Body of pancreas (tissue), 4 donors: ENCODE measurements at regions not wholly inside any gene's neighbourhood (a gene's known extent, or its start where the extent isn't known, plus 50 kb on each side); places are given as distances from the start of the nearest gene placed in this dataset.

Source experiments
- ATAC-seq: fragments of 150-250 bp; one replicate; pipeline ENCODE4 v1.9.1; 2016
- DNase-seq, 4 donors: peaks; one replicate each; pipeline ENCODE4 v3.0.0-alpha.2; 2019
- H3K27ac ChIP-seq, 4 donors: fragments of 200-600 bp; sonication (generic); 1 replicate in 3 of 4; 2 replicates in 1 of 4; pipeline versions ENCODE4 v1.5.1 to v1.6.1; 2016 to 2019; ENCODE audit warnings: mild to moderate bottlenecking in 1 of 4, mixed read lengths in 1 of 4, moderate library complexity in 1 of 4
- H3K27me3 ChIP-seq, 2 donors: fragments of 200-600 bp; sonication (generic); one replicate each; pipeline ENCODE4 v1.6.0; 2016; ENCODE audit warnings: mild to moderate bottlenecking in 1 of 2
- H3K36me3 ChIP-seq, 2 donors: fragments of 200-600 bp; sonication (generic); replicated peaks in 1 of 2; 2 replicates each; pipeline ENCODE4 v1.5.1; 2016; ENCODE audit warnings: low read depth in 2 of 2; ENCODE audit not compliant: insufficient read depth in 1 of 2
- H3K4me1 ChIP-seq: fragments of 200-600 bp; sonication (generic); one replicate; pipeline ENCODE4 v1.6.0; 2016
- H3K4me3 ChIP-seq, 2 donors: fragments of 200-600 bp; sonication (generic); 1 replicate in 1 of 2; 2 replicates in 1 of 2; pipeline ENCODE4 v1.5.1; 2016 to 2019
- H3K9me3 ChIP-seq, 3 donors: fragments of 200-600 bp; sonication (generic); 1 replicate in 2 of 3; 2 replicates in 1 of 3; pipeline ENCODE4 v1.5.1; 2016
- CTCF ChIP-seq, 7 experiments: fragments of 450-650 bp in 4 of 7; fragments of 200-600 bp in 3 of 7; sonication (generic) in 3 of 7; IDR thresholded peaks; one replicate each; pipeline ENCODE4 v1.5.1; 2016 to 2019; ENCODE audit warnings: antibody characterized with exemption in 7 of 7
- POLR2A ChIP-seq, 3 donors: fragments of 450-650 bp; IDR thresholded peaks; one replicate each; pipeline ENCODE4 v1.6.1; 2016; ENCODE audit warnings: antibody characterized with exemption in 3 of 3, mild to moderate bottlenecking in 2 of 3
- WGBS, 2 donors: methylation state at CpG; one replicate each; pipeline ENCODE4 v1.1.5; 2017; 5-methylcytosine and 5-hydroxymethylcytosine counted together
- intact Hi-C: fragments of 100-400 bp; cut with DNase I; formaldehyde crosslinking; loops from one replicate; pipeline ENCODE4 v1.15.1; 2023

DNA sequence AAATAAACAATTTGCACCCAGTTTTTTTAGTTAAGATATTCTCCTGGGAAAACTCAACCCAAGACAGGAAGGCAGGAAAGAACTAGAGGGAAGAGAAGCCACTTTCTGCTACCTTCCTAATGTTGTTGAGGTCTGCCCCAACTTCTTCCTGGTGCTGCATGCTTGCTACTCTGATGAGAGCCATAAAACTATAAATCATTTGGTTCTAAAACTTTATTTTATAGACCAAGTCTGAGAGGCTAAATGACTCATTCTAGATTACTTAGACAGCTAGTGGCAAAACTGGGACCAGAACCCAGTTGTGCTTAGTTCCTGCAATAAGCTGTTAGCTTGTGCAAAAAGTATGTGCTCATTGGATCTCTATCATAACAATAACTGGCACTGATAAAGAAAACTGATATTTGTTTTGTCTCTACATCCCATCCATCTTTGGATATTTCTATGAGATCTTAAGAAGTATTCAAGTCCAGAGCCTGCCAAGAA lies 344.9 kb upstream of the SLC14A2 start:
- no peaks in the 10 kb centered on the region for H3K9me3 ChIP-seq
- peaks cover 6% of the 10 kb centered on the region for H3K4me1 ChIP-seq
- intact Hi-C loops: no loop called here
- H3K4me3 ChIP-seq: no peak overlapping the region
- no peak for ATAC-seq
- no peaks in the 10 kb centered on the region for H3K27me3 ChIP-seq
- no peak for DNase-seq
- H3K36me3 ChIP-seq: no peaks in the 10 kb centered on the region
- no peak overlapping the region for H3K27ac ChIP-seq
- TF ChIP-seq CTCF (IDR thresholded peaks at IDR 0.05) (no peak), POLR2A (IDR thresholded peaks at IDR 0.05) (no peak)

DNA sequence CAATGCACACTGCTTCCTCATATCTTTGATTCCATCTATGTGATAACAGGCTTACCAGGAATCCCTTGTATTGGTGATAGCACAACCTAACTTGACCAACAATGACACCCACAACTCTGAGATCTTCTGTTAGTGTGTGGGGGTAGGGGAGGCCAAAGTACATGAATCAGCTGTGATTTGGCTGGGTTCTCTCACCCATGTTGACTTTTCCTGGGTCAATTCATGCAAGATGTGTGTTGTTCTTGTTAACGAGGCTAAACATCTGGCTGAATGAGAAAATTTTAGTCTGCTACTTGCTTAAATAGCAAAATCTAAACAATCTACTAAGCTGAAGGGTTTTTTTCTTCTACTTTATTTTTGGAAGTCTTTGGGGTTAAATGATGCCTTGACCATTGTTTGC lies 341.2 kb upstream of the SLC14A2 start:
- TF ChIP-seq POLR2A (IDR thresholded peaks at IDR 0.05): no peak
- TF ChIP-seq CTCF (IDR thresholded peaks at IDR 0.05): no peak
- H3K27ac ChIP-seq: no peak overlapping the region
- 16 to 26% methylated on average over 1 of the region's 1 CpG for WGBS, 2 donors
- peaks cover 6% of the 10 kb centered on the region for H3K4me1 ChIP-seq
- no peaks in the 10 kb centered on the region for H3K9me3 ChIP-seq
- H3K4me3 ChIP-seq: no peak overlapping the region
- intact Hi-C loops: no loop called here
- no peaks in the 10 kb centered on the region for H3K27me3 ChIP-seq
- no peak for ATAC-seq
- no peaks in the 10 kb centered on the region for H3K36me3 ChIP-seq
- DNase-seq: peak in 2 of 4 donors; percentile 34 to 46

DNA sequence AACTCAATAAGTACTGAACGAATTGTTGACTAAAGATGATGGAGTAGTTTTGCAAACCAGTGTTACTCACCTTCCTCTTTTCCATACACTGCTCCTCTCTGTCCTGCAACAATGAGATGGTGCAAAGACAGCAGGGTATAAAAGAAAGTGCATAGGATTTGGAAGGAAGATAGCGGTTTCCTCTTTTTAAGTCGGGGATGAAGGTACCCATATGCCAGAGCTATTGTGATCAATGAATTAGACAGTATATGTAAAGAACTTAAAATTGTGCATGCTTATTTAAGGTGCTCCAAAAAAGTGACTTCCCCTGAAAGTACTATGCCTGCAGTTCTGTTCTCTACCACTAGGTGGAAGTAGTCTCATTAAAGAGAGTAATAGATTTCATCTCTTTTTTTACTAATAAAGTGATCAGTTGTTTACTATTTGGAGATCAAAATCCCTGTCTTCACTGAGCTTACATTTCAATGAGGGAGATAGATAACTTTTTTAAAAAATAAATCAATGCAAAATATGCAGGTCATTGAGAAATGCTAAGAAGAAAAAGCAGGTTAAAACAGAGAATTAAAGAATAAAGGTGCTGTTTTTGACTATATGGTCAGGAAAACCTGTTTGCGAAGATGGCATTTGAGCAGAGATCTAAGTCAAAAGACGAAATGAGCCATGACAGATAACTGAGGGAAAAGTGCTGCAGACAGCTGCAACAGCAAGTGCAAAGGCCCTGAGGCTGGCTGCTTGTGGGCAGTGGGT lies 339.7 kb upstream of the SLC14A2 start:
- WGBS, 2 donors: 70 to 79% methylated on average over 5 of the region's 5 CpGs

DNA sequence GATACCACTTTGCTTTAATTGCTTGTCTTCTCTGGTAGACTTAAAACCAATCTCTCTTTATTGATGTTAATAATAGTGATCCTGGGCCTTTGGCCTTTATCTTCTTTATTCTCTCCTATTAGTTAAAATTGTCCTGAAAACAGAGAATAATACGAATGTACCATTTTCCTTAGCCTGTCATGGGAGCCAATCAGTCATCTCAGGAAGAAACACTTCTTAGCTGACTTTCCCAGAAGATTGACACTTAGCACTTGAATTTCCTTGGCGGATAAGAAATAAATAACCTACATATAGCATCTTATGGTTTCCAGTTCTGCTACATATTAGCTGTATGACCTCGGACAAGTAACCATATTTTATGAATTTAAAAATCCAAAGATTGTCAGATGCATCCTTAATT lies 338.4 kb upstream of the SLC14A2 start:
- intact Hi-C loops: no loop called here
- H3K27ac ChIP-seq: no peak overlapping the region
- H3K36me3 ChIP-seq: no peaks in the 10 kb centered on the region
- peaks cover 6% of the 10 kb centered on the region for H3K4me1 ChIP-seq
- TF ChIP-seq POLR2A (IDR thresholded peaks at IDR 0.05): no peak
- TF ChIP-seq CTCF (IDR thresholded peaks at IDR 0.05): no peak
- H3K4me3 ChIP-seq: no peak overlapping the region
- DNase-seq (no peak), ATAC-seq (no peak)
- no peaks in the 10 kb centered on the region for H3K9me3 ChIP-seq
- H3K27me3 ChIP-seq: no peaks in the 10 kb centered on the region
- WGBS, 2 donors: 77 to 95% methylated on average over 3 of the region's 3 CpGs

More for the DNA sequence above, 339.7 kb upstream of the SLC14A2 start:
- H3K36me3 ChIP-seq: no peaks in the 10 kb centered on the region
- TF ChIP-seq CTCF (IDR thresholded peaks at IDR 0.05) (peak in 6 of 7 experiments; percentile 41 to 86 (median 63)), POLR2A (IDR thresholded peaks at IDR 0.05) (no peak)
- no peak overlapping the region for H3K27ac ChIP-seq
- no peak overlapping the region for H3K4me3 ChIP-seq
- no peaks in the 10 kb centered on the region for H3K9me3 ChIP-seq
- intact Hi-C loops: no loop called here
- peaks cover 6% of the 10 kb centered on the region for H3K4me1 ChIP-seq
- DNase-seq: no peak
- ATAC-seq: no peak
- no peaks in the 10 kb centered on the region for H3K27me3 ChIP-seq

GRCh38 chr18:45277908-45278307 lies 337.4 kb upstream of the SLC14A2 start:
- H3K27ac ChIP-seq: no peak overlapping the region
- 81 to 95% methylated on average over 4 of the region's 4 CpGs for WGBS, 2 donors
- no peak overlapping the region for H3K4me3 ChIP-seq
- peaks cover 6% of the 10 kb centered on the region for H3K4me1 ChIP-seq
- H3K9me3 ChIP-seq: no peaks in the 10 kb centered on the region
- intact Hi-C loops: no loop called here
- DNase-seq (no peak), ATAC-seq (no peak)
- no peaks in the 10 kb centered on the region for H3K27me3 ChIP-seq
- no peak for TF ChIP-seq CTCF (IDR thresholded peaks at IDR 0.05)
- no peak for TF ChIP-seq POLR2A (IDR thresholded peaks at IDR 0.05)
- H3K36me3 ChIP-seq: no peaks in the 10 kb centered on the region
